H9 (cell line): ENCODE measurements at regions not wholly inside any gene's neighbourhood (a gene's known extent, or its start where the extent isn't known, plus 50 kb on each side); places are given as distances from the start of the nearest gene placed in this dataset.

Experiments
- DNase-seq: peaks from one replicate; pipeline ENCODE4 v3.0.0-alpha.2; 2017
- H2AFZ ChIP-seq: one replicate; pipeline ENCODE4 v1.6.1; 2013; ENCODE audit warnings: mild to moderate bottlenecking, low read length, control low read depth, moderate library complexity
- H2AK5ac ChIP-seq: 2 replicates; pipeline ENCODE4 v1.6.1; 2013; ENCODE audit warnings: low read length, control low read depth, mixed read lengths; ENCODE audit not compliant: insufficient read length
- H2BK120ac ChIP-seq: one replicate; pipeline ENCODE4 v1.6.1; 2013; ENCODE audit warnings: low read depth, mild to moderate bottlenecking, low read length, control low read depth, inconsistent platforms; ENCODE audit not compliant: poor library complexity, severe bottlenecking
- H2BK12ac ChIP-seq: 2 replicates; pipeline ENCODE4 v1.6.1; 2013; ENCODE audit warnings: low read length, control low read depth, mixed read lengths, low read depth; ENCODE audit not compliant: insufficient read length
- H2BK15ac ChIP-seq: 2 replicates; pipeline ENCODE4 v1.6.1; 2013; ENCODE audit warnings: low read depth, low read length, control low read depth
- H2BK20ac ChIP-seq: one replicate; pipeline ENCODE4 v1.6.1; 2013; ENCODE audit warnings: low read depth, mild to moderate bottlenecking, low read length, control low read depth, inconsistent platforms; ENCODE audit not compliant: poor library complexity, severe bottlenecking
- H2BK5ac ChIP-seq: 2 replicates; pipeline ENCODE4 v1.6.1; 2013; ENCODE audit warnings: low read length, control low read depth, mixed read lengths; ENCODE audit not compliant: insufficient read length
- H3K14ac ChIP-seq: 2 replicates; pipeline ENCODE4 v1.6.1; 2013; ENCODE audit warnings: low read length, control low read depth; ENCODE audit not compliant: insufficient read depth
- H3K18ac ChIP-seq: 2 replicates; pipeline ENCODE4 v1.6.1; 2013; ENCODE audit warnings: low read depth, mild to moderate bottlenecking, mixed read lengths, low read length, control low read depth; ENCODE audit not compliant: insufficient read length
- H3K23ac ChIP-seq: 2 replicates; pipeline ENCODE4 v1.6.1; 2013; ENCODE audit warnings: low read length, control low read depth, mixed read lengths, low read depth; ENCODE audit not compliant: insufficient read length
- H3K23me2 ChIP-seq: 2 replicates; pipeline ENCODE4 v1.6.1; 2013; ENCODE audit warnings: low read depth, mild to moderate bottlenecking, mixed read lengths, low read length, control low read depth; ENCODE audit not compliant: insufficient read length, poor library complexity, severe bottlenecking
- H3K27ac ChIP-seq: 2 replicates; pipeline ENCODE4 v1.5.1; 2013; ENCODE audit warnings: low read length, control low read depth, mixed read lengths, low read depth; ENCODE audit not compliant: insufficient read length
- H3K27me3 ChIP-seq: 2 replicates; pipeline ENCODE4 v1.6.1; 2013; ENCODE audit warnings: low read length, control low read depth, inconsistent platforms; ENCODE audit not compliant: insufficient read depth
- H3K4ac ChIP-seq: 2 replicates; pipeline ENCODE4 v1.6.1; 2013; ENCODE audit warnings: low read depth, mild to moderate bottlenecking, control low read depth, inconsistent platforms, low read length, moderate library complexity
- H3K4me1 ChIP-seq: 2 replicates; pipeline ENCODE4 v1.6.1; 2013; ENCODE audit warnings: low read length, control low read depth, inconsistent platforms; ENCODE audit not compliant: insufficient read depth
- H3K4me2 ChIP-seq: 2 replicates; pipeline ENCODE4 v1.6.1; 2013; ENCODE audit warnings: low read length, control low read depth, mixed read lengths; ENCODE audit not compliant: insufficient read length, insufficient read depth
- H3K56ac ChIP-seq: 2 replicates; pipeline ENCODE4 v1.6.1; 2013; ENCODE audit warnings: low read depth, mild to moderate bottlenecking, mixed read lengths, low read length, control low read depth; ENCODE audit not compliant: insufficient read length
- H3K79me1 ChIP-seq: 2 replicates; pipeline ENCODE4 v1.6.1; 2013; ENCODE audit warnings: low read depth, mild to moderate bottlenecking, moderate library complexity, low read length, control low read depth, inconsistent platforms; ENCODE audit not compliant: insufficient read depth, poor library complexity, severe bottlenecking
- H3K79me2 ChIP-seq: 2 replicates; pipeline ENCODE4 v1.6.1; 2013; ENCODE audit warnings: low read length, control low read depth, inconsistent platforms; ENCODE audit not compliant: insufficient read depth
- H3K9ac ChIP-seq: 2 replicates; pipeline ENCODE4 v1.6.1; 2013; ENCODE audit warnings: low read length, control low read depth, mixed read lengths; ENCODE audit not compliant: insufficient read length; ENCODE audit errors: extremely low read depth
- H3K9me3 ChIP-seq: one replicate; pipeline ENCODE4 v1.6.1; 2013; ENCODE audit warnings: low read depth, low read length, inconsistent platforms; ENCODE audit not compliant: control insufficient read depth
- H3T11ph ChIP-seq: one replicate; pipeline ENCODE4 v1.6.1; 2013; ENCODE audit warnings: mild to moderate bottlenecking, low read length, control low read depth, inconsistent platforms
- H4K20me1 ChIP-seq: one replicate; pipeline ENCODE4 v1.6.1; 2013; ENCODE audit not compliant: control insufficient read depth, insufficient read length, insufficient read depth
- H4K5ac ChIP-seq: 2 replicates; pipeline ENCODE4 v1.6.1; 2013; ENCODE audit warnings: low read depth, mild to moderate bottlenecking, mixed read lengths, low read length, control low read depth; ENCODE audit not compliant: insufficient read length
- H4K8ac ChIP-seq: replicated peaks from 2 replicates; pipeline ENCODE4 v1.6.1; 2013; ENCODE audit warnings: low read length, control low read depth, mixed read lengths, low read depth; ENCODE audit not compliant: insufficient read length
- H4K91ac ChIP-seq: 2 replicates; pipeline ENCODE4 v1.6.1; 2013; ENCODE audit warnings: low read depth, mild to moderate bottlenecking, moderate library complexity, mixed read lengths, low read length, control low read depth; ENCODE audit not compliant: insufficient read length
- H3K27ac Mint-ChIP-seq, 3 experiments: 2 replicates in 2 of 3; 3 replicates in 1 of 3; pipeline ENCODE4 v1.8.0; 2020 to 2021; ENCODE audit warnings: mixed read lengths in 3 of 3, mild to moderate bottlenecking in 1 of 3, moderate library complexity in 1 of 3
- H3K27me3 Mint-ChIP-seq: 2 replicates; pipeline ENCODE4 v1.8.0; 2021; ENCODE audit warnings: low read depth, mild to moderate bottlenecking, moderate library complexity, mixed read lengths
- H3K36me3 Mint-ChIP-seq, 3 experiments: 2 replicates in 2 of 3; 3 replicates in 1 of 3; pipeline ENCODE4 v1.8.0; 2020 to 2021; ENCODE audit warnings: low read depth in 3 of 3, mixed read lengths in 3 of 3; ENCODE audit not compliant: insufficient read depth in 1 of 3
- H3K4me1 Mint-ChIP-seq, 2 experiments: 2 replicates each; pipeline ENCODE4 v1.8.0; 2020; ENCODE audit warnings: mixed read lengths in 2 of 2
- H3K4me3 Mint-ChIP-seq, 2 experiments: 2 replicates in 1 of 2; 3 replicates in 1 of 2; pipeline ENCODE4 v1.8.0; 2020 to 2021; ENCODE audit warnings: mild to moderate bottlenecking in 2 of 2, mixed read lengths in 2 of 2, moderate library complexity in 1 of 2
- H3K9me3 Mint-ChIP-seq, 2 experiments: 2 replicates in 1 of 2; 3 replicates in 1 of 2; pipeline ENCODE4 v1.8.0; 2020; ENCODE audit warnings: mild to moderate bottlenecking in 2 of 2, mixed read lengths in 2 of 2, moderate library complexity in 1 of 2
- CTCF ChIP-seq: fragments of 200-600 bp; sonication (generic); conservative IDR thresholded peaks from 3 replicates; pipeline ENCODE4 v1.8.0; 2021; ENCODE audit warnings: antibody characterized with exemption, mild to moderate bottlenecking
- WGBS: extraction: QIAGEN DNeasy Blood & Tissue Kit; methylation state at CpG from one replicate; pipeline ENCODE4 v1.1.7; 2013; ENCODE audit warnings: missing lambda C conversion rate, low lambda C conversion rate, mixed read lengths; ENCODE audit not compliant: insufficient read length; ENCODE audit errors: extremely low coverage; 5-methylcytosine and 5-hydroxymethylcytosine counted together

DNA sequence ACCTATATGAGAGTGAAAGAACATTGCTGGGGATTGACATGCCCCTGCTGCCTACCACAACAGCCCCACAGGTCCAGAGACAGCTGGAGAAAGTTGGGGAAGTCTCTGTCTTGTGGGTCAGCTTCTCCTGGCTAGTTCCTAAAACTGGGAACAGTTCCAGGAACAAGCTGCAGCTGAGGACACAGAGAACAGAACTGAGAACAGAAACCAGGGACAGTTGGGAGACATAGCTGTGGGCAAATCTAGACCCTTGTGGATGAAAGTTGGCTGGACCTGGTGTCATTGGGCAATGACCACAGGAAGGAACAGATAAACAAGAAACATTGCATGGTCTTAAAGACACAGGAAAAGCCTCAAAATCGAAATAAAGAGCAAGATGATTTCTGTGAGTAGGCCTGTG, 58.3 kb upstream of the MOCS2 start:
- H3K27ac ChIP-seq = no peak overlapping the region
- no peaks in the 10 kb centered on the region for H3K4me1 Mint-ChIP-seq
- H3K27me3 ChIP-seq = no peaks in the 10 kb centered on the region
- H3K4me1 ChIP-seq = no peaks in the 10 kb centered on the region
- H2AFZ ChIP-seq = no peak overlapping the region
- H3K56ac ChIP-seq = no peak overlapping the region
- no peaks in the 10 kb centered on the region for H3K79me2 ChIP-seq
- H3K14ac ChIP-seq = no peak overlapping the region
- H4K8ac ChIP-seq = no peak overlapping the region
- TF ChIP-seq CTCF = no peak
- H4K5ac ChIP-seq = no peak overlapping the region
- H3K4me2 ChIP-seq = no peak overlapping the region
- no peak overlapping the region for H4K91ac ChIP-seq
- H3K18ac ChIP-seq = no peak overlapping the region
- no peaks in the 10 kb centered on the region for H4K20me1 ChIP-seq
- no peak overlapping the region for H3K4ac ChIP-seq
- no peak overlapping the region for H2BK12ac ChIP-seq
- H3K79me1 ChIP-seq = no peaks in the 10 kb centered on the region
- no peak overlapping the region for H2AK5ac ChIP-seq
- no peaks in the 10 kb centered on the region for H3K36me3 Mint-ChIP-seq
- no peak overlapping the region for H3T11ph ChIP-seq
- H3K4me3 Mint-ChIP-seq = no peak overlapping the region; a peak in 1 of 5 replicates
- no peaks in the 10 kb centered on the region for H3K27me3 Mint-ChIP-seq
- H3K9me3 Mint-ChIP-seq = no peaks in the 10 kb centered on the region
- H3K9ac ChIP-seq = no peak overlapping the region
- no peak overlapping the region for H2BK5ac ChIP-seq
- H2BK120ac ChIP-seq = no peak overlapping the region
- H2BK15ac ChIP-seq = no peak overlapping the region
- no peaks in the 10 kb centered on the region for H3K9me3 ChIP-seq
- no peak overlapping the region; a peak in 1 of 7 replicates for H3K27ac Mint-ChIP-seq
- no peaks in the 10 kb centered on the region for H3K23me2 ChIP-seq
- H2BK20ac ChIP-seq = no peak overlapping the region
- DNase-seq = no peak
- no CpG with 5 or more reads among the region's 1 CpG for whole genome bisulfite sequencing
- no peak overlapping the region for H3K23ac ChIP-seq
